ENCODE measurements at regions not wholly inside any gene's neighbourhood (a gene's known extent, or its start where the extent isn't known, plus 50 kb on each side); places are given as distances from the start of the nearest gene placed in this dataset.
"Not testable (repeated sequence)": the region's sequence is repeated elsewhere in the genome, so short reads cannot be mapped to it uniquely, and the experiment has no call there.

GRCh38 chr12:46514886-46515285, 142.3 kb upstream of the SLC38A2 start:
- WGBS (ENCODE audit: insufficient coverage), result 60% methylated on average over 1 of the region's 2 CpGs
- H3K27me3 Mint-ChIP-seq (ENCODE audit: low read depth in 3 of 3), result peaks cover 0 to 2% (median 1%) of the 10 kb centered on the region in 3 donors
- no peak for DNase-seq
- Histone ChIP-seq H3K4me1 (ENCODE audit: control insufficient read depth in 1 of 2, insufficient read depth in 2 of 2, low read length in 2 of 2) (no peaks in the 10 kb centered on the region), H2AFZ (ENCODE audit: insufficient read depth, low read depth, low read length, poor library complexity, severe bottlenecking) (no peak overlapping the region), H3K36me3 (replicated peaks in 1 of 2; ENCODE audit: control insufficient read depth in 1 of 2, insufficient read depth in 2 of 2, low read length in 2 of 2) (no peaks in the 10 kb centered on the region), H3K9me3 (replicated peaks in 1 of 2; ENCODE audit: control insufficient read depth in 1 of 2, insufficient read depth in 1 of 2, low read length in 2 of 2) (peaks cover 0 to under 1% of the 10 kb centered on the region in 2 donors), H3K4me2 (replicated peaks; ENCODE audit: extremely low read depth, low read length, poor library complexity, severe bottlenecking) (no peak overlapping the region), H3K27me3 (ENCODE audit: control insufficient read depth in 2 of 2, insufficient read depth in 2 of 2, low read length in 2 of 2) (no peaks in the 10 kb centered on the region), H3K27ac (ENCODE audit: low read depth in 1 of 2, low read length in 2 of 2) (no peak overlapping the region), H4K20me1 (ENCODE audit: insufficient read depth, low read length) (no peaks in the 10 kb centered on the region), H3K9ac (ENCODE audit: insufficient read depth, low read length, poor library complexity, severe bottlenecking) (no peak overlapping the region), H3K79me2 (ENCODE audit: insufficient read depth, low read length) (no peaks in the 10 kb centered on the region), H3K4me3 (replicated peaks in 1 of 3; ENCODE audit: low read depth in 2 of 3, low read length in 3 of 3) (no peak overlapping the region)
- H3K4me1 Mint-ChIP-seq, result peaks cover 7% of the 10 kb centered on the region
- H3K9me3 Mint-ChIP-seq, result peaks cover 0 to 14% (median 9%) of the 10 kb centered on the region in 7 donors
- no peak overlapping the region for H3K27ac Mint-ChIP-seq
- H3K4me3 Mint-ChIP-seq, result no peak overlapping the region
- no peak for TF ChIP-seq CTCF (IDR thresholded peaks at IDR 0.05)
- intact Hi-C loops (cut with micrococcal nuclease), result no loop called here
- H3K36me3 Mint-ChIP-seq, result no peaks in the 10 kb centered on the region

DNA sequence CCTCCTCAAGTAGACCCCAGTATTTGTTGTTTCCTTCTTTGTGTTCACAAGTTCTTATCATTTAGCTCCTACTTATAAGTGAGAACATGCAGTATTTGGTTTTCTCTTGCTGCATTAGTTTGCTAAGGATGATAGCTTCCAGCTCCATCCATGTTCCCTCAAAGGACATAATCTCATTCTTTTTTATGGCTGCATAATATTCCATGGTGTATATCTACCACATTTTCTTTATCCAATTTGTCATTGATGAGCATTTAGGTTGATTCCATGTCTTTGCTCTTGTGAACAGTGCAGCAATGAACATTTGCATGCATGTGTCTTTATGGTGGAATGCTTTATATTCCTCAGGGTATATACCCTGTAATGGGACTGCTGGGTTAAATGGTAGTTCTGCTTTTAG, 137.7 kb upstream of the SLC38A2 start:
- peaks cover 11 to 12% of the 10 kb centered on the region in 2 donors for H3K9me3 ChIP-seq (replicated peaks in 1 of 2; ENCODE audit: control insufficient read depth in 1 of 2, insufficient read depth in 1 of 2, low read length in 2 of 2)
- H2AFZ ChIP-seq (ENCODE audit: insufficient read depth, low read depth, low read length, poor library complexity, severe bottlenecking); H3K36me3 ChIP-seq (replicated peaks in 1 of 2; ENCODE audit: control insufficient read depth in 1 of 2, insufficient read depth in 2 of 2, low read length in 2 of 2); H3K27me3 ChIP-seq (ENCODE audit: control insufficient read depth in 2 of 2, insufficient read depth in 2 of 2, low read length in 2 of 2); H3K4me3 ChIP-seq (replicated peaks in 1 of 3; ENCODE audit: low read depth in 2 of 3, low read length in 3 of 3); H3K4me1 ChIP-seq (ENCODE audit: control insufficient read depth in 1 of 2, insufficient read depth in 2 of 2, low read length in 2 of 2); H3K4me3 Mint-ChIP-seq; H3K4me2 ChIP-seq (replicated peaks; ENCODE audit: extremely low read depth, low read length, poor library complexity, severe bottlenecking); H3K36me3 Mint-ChIP-seq; H3K9ac ChIP-seq (ENCODE audit: insufficient read depth, low read length, poor library complexity, severe bottlenecking); DNase-seq; H3K79me2 ChIP-seq (ENCODE audit: insufficient read depth, low read length); H4K20me1 ChIP-seq (ENCODE audit: insufficient read depth, low read length); H3K4me1 Mint-ChIP-seq; intact Hi-C loops (cut with micrococcal nuclease); H3K27ac Mint-ChIP-seq; H3K27ac ChIP-seq (ENCODE audit: low read depth in 1 of 2, low read length in 2 of 2); H3K27me3 Mint-ChIP-seq (ENCODE audit: low read depth in 3 of 3): not testable (repeated sequence)
- H3K9me3 Mint-ChIP-seq, result peaks cover 14 to 34% (median 26%) of the 10 kb centered on the region in 7 donors

Measured in CD14-positive monocyte (primary cell).